GM21447 (cell line): ENCODE measurements at regions not wholly inside any gene's neighbourhood (a gene's known extent, or its start where the extent isn't known, plus 50 kb on each side); places are given as distances from the start of the nearest gene placed in this dataset.

Experiments used
- ATAC-seq: cut with Tn5 transposase; IDR thresholded peaks from one replicate; pipeline ENCODE4 v1.9.1; 2021; ENCODE audit not compliant: unreplicated experiment

- no peak for ATAC-seq
Measured at GRCh38 chr2:58299123-58299522, 58.0 kb upstream of the FANCL start.

- no peak for ATAC-seq
Measured at GRCh38 chr2:58293056-58293455, 51.9 kb upstream of the FANCL start.

GRCh38 chr2:58291726-58292438 lies 50.8 kb upstream of the FANCL start:
- ATAC-seq: no peak
